Left lung (tissue), 4 donors: ENCODE measurements at regions not wholly inside any gene's neighbourhood (a gene's known extent, or its start where the extent isn't known, plus 50 kb on each side); places are given as distances from the start of the nearest gene placed in this dataset.

Experiments used
- ATAC-seq: fragments of 200-7000 bp; cut with Tn5 transposase; one replicate; pipeline ENCODE4 v1.9.1; 2020; ENCODE audit warnings: moderate library complexity
- DNase-seq, 4 donors: peaks; one replicate each; pipeline ENCODE4 v3.0.0-alpha.2; 2013 to 2020
- H3K27ac ChIP-seq, 2 donors: fragments of 200-600 bp; sonication (generic) in 1 of 2; one replicate each; pipeline versions ENCODE4 v1.5.0 to v1.8.0; 2020 to 2021
- H3K27me3 ChIP-seq, 2 donors: fragments of 200-600 bp; sonication (generic) in 1 of 2; one replicate each; pipeline versions ENCODE4 v1.5.0 to v1.8.0; 2020 to 2021
- H3K36me3 ChIP-seq, 2 donors: fragments of 200-600 bp; sonication (generic) in 1 of 2; one replicate each; pipeline versions ENCODE4 v1.5.0 to v1.8.0; 2020 to 2021
- H3K4me1 ChIP-seq, 2 donors: fragments of 200-600 bp; one replicate each; pipeline ENCODE4 v1.8.0; 2021
- H3K4me3 ChIP-seq, 2 donors: fragments of 200-600 bp; sonication (generic) in 1 of 2; one replicate each; pipeline versions ENCODE4 v1.5.0 to v1.8.0; 2020 to 2021; ENCODE audit warnings: mild to moderate bottlenecking in 1 of 2
- H3K9me3 ChIP-seq, 2 donors: fragments of 200-600 bp; sonication (generic) in 1 of 2; one replicate each; pipeline versions ENCODE4 v1.5.0 to v1.8.0; 2020 to 2021
- intact Hi-C, 2 donors: fragments of 100-400 bp; cut with DNase I; formaldehyde crosslinking; loops; one replicate each; pipeline versions ENCODE4 v1.11.2 to v1.14.2; 2022
- TF ChIP-seq, protein P1 (sequence below), 2 donors: fragments of 200-600 bp; sonication (generic) in 1 of 2; IDR thresholded peaks; one replicate each; pipeline versions ENCODE4 v1.5.0 to v1.8.0; 2021; ENCODE audit warnings: antibody characterized with exemption in 2 of 2
- donor health status: DM: no; HTN: yes; CAD: no.
- donor health status: DM: no; HTN: no; CAD: no.

DNA sequence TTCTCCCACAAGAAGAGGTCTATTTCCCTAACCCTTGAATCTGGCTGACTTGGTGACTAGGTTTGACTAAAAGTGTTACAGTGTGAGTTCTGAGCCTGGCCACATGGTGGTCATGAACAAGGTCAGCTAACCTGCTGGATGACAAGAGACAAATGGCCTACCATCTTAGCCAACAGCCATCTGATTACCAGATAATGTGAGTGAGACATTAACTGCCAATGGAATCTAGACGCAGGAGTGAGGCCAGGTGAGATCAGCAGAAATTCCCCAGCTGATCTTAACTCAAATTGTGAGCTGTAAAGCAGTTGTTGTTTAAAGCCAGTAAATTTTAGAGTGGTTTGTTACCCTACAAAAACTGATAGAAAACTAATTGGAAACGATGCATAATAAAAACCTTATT is 320.0 kb downstream of the BRINP2 start:
- H3K27me3 ChIP-seq = no peaks in the 10 kb centered on the region
- no peak for ATAC-seq
- no peak overlapping the region for H3K27ac ChIP-seq
- no peak overlapping the region for H3K4me3 ChIP-seq
- no peaks in the 10 kb centered on the region for H3K4me1 ChIP-seq
- H3K9me3 ChIP-seq = peaks cover 0 to 7% of the 10 kb centered on the region in 2 donors
- no peak for DNase-seq
- no peaks in the 10 kb centered on the region for H3K36me3 ChIP-seq
- intact Hi-C loops = no loop called here
- TF ChIP-seq, protein P1, sequence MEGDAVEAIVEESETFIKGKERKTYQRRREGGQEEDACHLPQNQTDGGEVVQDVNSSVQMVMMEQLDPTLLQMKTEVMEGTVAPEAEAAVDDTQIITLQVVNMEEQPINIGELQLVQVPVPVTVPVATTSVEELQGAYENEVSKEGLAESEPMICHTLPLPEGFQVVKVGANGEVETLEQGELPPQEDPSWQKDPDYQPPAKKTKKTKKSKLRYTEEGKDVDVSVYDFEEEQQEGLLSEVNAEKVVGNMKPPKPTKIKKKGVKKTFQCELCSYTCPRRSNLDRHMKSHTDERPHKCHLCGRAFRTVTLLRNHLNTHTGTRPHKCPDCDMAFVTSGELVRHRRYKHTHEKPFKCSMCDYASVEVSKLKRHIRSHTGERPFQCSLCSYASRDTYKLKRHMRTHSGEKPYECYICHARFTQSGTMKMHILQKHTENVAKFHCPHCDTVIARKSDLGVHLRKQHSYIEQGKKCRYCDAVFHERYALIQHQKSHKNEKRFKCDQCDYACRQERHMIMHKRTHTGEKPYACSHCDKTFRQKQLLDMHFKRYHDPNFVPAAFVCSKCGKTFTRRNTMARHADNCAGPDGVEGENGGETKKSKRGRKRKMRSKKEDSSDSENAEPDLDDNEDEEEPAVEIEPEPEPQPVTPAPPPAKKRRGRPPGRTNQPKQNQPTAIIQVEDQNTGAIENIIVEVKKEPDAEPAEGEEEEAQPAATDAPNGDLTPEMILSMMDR (IDR thresholded peaks at IDR 0.05) = no peak

DNA sequence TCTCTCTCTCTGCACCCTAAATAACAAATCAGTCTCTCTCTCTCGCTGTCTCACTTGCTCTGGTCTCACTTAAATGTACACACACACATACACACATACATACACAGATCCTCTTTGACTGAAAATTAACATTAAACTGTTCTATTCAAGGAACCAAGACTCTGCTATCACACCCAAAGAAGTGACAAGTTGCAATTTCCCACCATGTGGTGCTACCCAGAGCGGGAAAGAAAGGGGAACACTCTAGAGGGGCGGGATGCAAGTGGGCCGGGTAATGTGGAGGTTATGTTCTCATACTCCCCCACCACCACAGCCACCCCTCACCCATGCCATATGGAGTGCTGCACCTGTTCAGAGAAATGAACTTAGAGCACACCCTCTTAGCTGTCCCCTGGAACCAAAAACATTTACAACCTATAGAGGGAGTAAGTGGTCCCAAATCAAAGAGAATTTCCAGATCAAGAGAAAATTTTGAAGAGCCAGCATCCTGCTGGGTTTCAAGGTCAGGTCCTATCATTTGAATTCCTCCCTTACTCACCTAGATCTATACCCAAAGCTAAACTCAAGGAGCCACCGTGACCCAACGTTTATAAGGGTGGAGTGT is 319.4 kb downstream of the BRINP2 start:
- Histone ChIP-seq H3K4me3 (no peak overlapping the region), H3K36me3 (no peaks in the 10 kb centered on the region), H3K27me3 (no peaks in the 10 kb centered on the region), H3K4me1 (no peaks in the 10 kb centered on the region), H3K9me3 (peaks cover 0 to 1% of the 10 kb centered on the region in 2 donors), H3K27ac (no peak overlapping the region)
- DNase-seq = no peak
- intact Hi-C loops = no loop called here
- no peak for ATAC-seq
- TF ChIP-seq, protein P1 (IDR thresholded peaks at IDR 0.05) = no peak

DNA sequence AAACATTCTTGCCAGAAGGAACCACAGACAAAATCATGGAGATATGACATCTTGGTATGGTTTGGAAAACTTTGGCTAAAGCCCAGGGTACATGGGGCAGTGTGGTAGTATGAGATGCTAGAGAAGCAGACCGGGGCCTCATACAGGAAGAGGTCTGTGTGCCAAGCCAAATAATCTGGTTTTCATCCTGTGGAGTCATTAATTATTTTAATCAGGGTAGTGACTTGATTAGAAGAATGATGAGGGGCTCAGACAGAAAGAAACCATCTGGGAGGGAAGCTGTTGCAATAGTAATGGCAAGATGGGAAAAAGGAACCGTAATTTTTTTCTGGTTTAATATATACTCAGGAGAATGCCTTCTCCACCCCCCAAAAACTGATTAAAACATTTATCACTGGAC is 318.0 kb downstream of the BRINP2 start:
- Histone ChIP-seq H3K27me3 (no peaks in the 10 kb centered on the region), H3K4me1 (no peaks in the 10 kb centered on the region), H3K27ac (no peak overlapping the region), H3K36me3 (no peaks in the 10 kb centered on the region), H3K9me3 (no peaks in the 10 kb centered on the region), H3K4me3 (no peak overlapping the region)
- TF ChIP-seq, protein P1 (IDR thresholded peaks at IDR 0.05) = no peak
- ATAC-seq (no peak), DNase-seq (no peak)
- intact Hi-C loops = no loop called here

DNA sequence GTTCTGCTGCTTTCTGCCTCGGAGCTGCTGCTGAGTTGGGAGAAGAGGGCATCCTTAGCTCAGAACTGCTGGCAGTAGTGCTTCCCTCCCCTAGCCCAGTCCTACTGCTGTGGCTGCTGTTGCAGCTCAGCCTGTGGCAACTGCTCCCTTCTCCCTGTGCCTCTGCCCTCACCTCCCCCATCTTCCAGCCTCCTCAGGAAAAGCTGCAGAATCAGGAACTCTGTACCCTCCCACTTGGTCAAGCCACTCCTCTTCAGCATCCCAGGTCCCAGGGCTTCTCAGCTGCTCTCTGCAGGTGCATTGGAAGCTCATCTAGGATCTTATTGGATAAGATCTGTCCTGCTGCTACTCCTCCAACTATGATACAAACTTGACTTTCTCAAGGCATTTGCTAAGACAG is 316.7 kb downstream of the BRINP2 start:
- Histone ChIP-seq H3K4me3 (no peak overlapping the region), H3K9me3 (no peaks in the 10 kb centered on the region), H3K27ac (no peak overlapping the region), H3K36me3 (no peaks in the 10 kb centered on the region), H3K4me1 (no peaks in the 10 kb centered on the region), H3K27me3 (no peaks in the 10 kb centered on the region)
- ATAC-seq = no peak
- intact Hi-C loops = no loop called here
- DNase-seq = no peak
- TF ChIP-seq, protein P1 (IDR thresholded peaks at IDR 0.05) = no peak

DNA sequence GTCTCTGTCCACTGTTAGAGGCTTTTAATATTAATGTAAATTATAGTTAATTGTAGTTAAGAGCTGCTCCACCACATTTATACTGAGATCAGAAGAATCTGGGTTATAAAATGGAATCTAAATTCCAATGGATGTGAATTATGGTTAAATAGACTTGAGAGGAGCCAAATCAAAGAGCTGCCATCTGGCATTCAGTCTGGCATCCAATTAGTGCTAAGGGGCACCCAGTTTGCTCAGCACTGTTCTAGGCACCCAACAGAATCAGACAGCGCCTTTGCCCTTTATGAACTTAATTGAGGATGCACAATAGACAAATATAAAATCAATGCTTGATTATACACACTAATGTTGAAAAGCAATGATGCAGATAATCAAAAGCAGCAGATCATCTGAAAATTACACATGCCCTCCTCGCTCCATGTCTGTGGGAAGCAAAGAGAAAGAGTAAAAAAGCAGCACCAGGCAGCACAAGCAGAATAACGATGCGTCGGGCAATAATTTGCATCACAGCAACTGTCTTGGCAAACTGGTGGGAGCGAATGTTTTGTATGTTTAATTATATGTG is 310.1 kb downstream of the BRINP2 start:
- Histone ChIP-seq H3K27me3 (no peaks in the 10 kb centered on the region), H3K27ac (no peak overlapping the region), H3K9me3 (no peaks in the 10 kb centered on the region), H3K36me3 (no peaks in the 10 kb centered on the region), H3K4me3 (no peak overlapping the region), H3K4me1 (no peaks in the 10 kb centered on the region)
- intact Hi-C loops = no loop called here
- no peak for ATAC-seq
- TF ChIP-seq, protein P1 (IDR thresholded peaks at IDR 0.05) = no peak
- no peak for DNase-seq
